ENCODE measurements at regions not wholly inside any gene's neighbourhood (a gene's known extent, or its start where the extent isn't known, plus 50 kb on each side); places are given as distances from the start of the nearest gene placed in this dataset.

GRCh38 chr4:20487852-20488251, 212.4 kb upstream of the PACRGL start:
- TF ChIP-seq POLR2AphosphoS5 (IDR thresholded peaks at IDR 0.05; ENCODE audit: borderline replicate concordance, low read depth, low read length) (no peak), EZH2 (IDR thresholded peaks at IDR 0.05) (no peak)

All from SK-N-MC (cell line).